Liver (tissue), 3 donors: ENCODE measurements at regions not wholly inside any gene's neighbourhood (a gene's known extent, or its start where the extent isn't known, plus 50 kb on each side); places are given as distances from the start of the nearest gene placed in this dataset.

Source experiments
- CTCF ChIP-seq: fragments of 150-350 bp; IDR thresholded peaks from 2 replicates; pipeline ENCODE4 v1.5.1; 2017; ENCODE audit warnings: improper control_type of control experiment, low read depth, low read length; ENCODE audit not compliant: missing input control
- JUND ChIP-seq, 2 donors: IDR thresholded peaks; 2 replicates each; pipeline ENCODE4 v1.6.1; 2016; ENCODE audit warnings: antibody characterized with exemption in 2 of 2
- MAX ChIP-seq: IDR thresholded peaks from 2 replicates; pipeline ENCODE4 v1.6.1; 2016; ENCODE audit warnings: antibody characterized with exemption
- REST ChIP-seq: IDR thresholded peaks from 2 replicates; pipeline ENCODE4 v1.6.1; 2016; ENCODE audit warnings: antibody characterized with exemption, mild to moderate bottlenecking
- RXRA ChIP-seq, 2 donors: IDR thresholded peaks; 2 replicates each; pipeline ENCODE4 v1.6.1; 2017 to 2018; ENCODE audit warnings: antibody characterized with exemption in 2 of 2, mild to moderate bottlenecking in 1 of 2
- SP1 ChIP-seq: IDR thresholded peaks from 2 replicates; pipeline ENCODE4 v1.6.1; 2018; ENCODE audit warnings: antibody characterized with exemption, mild to moderate bottlenecking
- TAF1 ChIP-seq: conservative IDR thresholded peaks from 2 replicates; pipeline ENCODE4 v1.6.1; 2016; ENCODE audit warnings: antibody characterized with exemption, mild to moderate bottlenecking
- donor health status: healthy.
- donor health status: healthy.

- no peak for TF ChIP-seq CTCF
- no peak for TF ChIP-seq TAF1
- TF ChIP-seq MAX: no peak
- TF ChIP-seq RXRA (IDR thresholded peaks at IDR 0.05): no peak
- TF ChIP-seq REST: no peak
- no peak for TF ChIP-seq JUND (IDR thresholded peaks at IDR 0.05)
- TF ChIP-seq SP1: no peak
Measured at GRCh38 chr5:172525307-172525995, 71.1 kb upstream of the SH3PXD2B start.
